ENCODE measurements at regions not wholly inside any gene's neighbourhood (a gene's known extent, or its start where the extent isn't known, plus 50 kb on each side); places are given as distances from the start of the nearest gene placed in this dataset.
A peak's percentile ranks its signal among the peaks of the same experiment; 100 is the strongest.

GRCh38 chr2:120465012-120465700, 119.2 kb downstream of the INHBB start:
- no peak for TF ChIP-seq POLR2A (IDR thresholded peaks at IDR 0.05)
- no peak for TF ChIP-seq CTCF (IDR thresholded peaks at IDR 0.05)
- no peak for TF ChIP-seq POLR2AphosphoS5 (IDR thresholded peaks at IDR 0.05)
- Histone ChIP-seq H3K27me3 (no peaks in the 10 kb centered on the region), H3K4me3 (no peak overlapping the region), H3K36me3 (no peaks in the 10 kb centered on the region), H3K4me1 (peaks cover 0 to 7% of the 10 kb centered on the region in 2 donors), H3K9me3 (no peaks in the 10 kb centered on the region), H3K27ac (peak overlapping the region in 1 of 2 donors; percentile 22)
- intact Hi-C loops (cut with DNase I; ENCODE audit: low total_unique reads) = no loop called here
- no peak for DNase-seq (ENCODE audit: low spot score in 2 of 2)

- Histone ChIP-seq H3K36me3 (no peaks in the 10 kb centered on the region), H3K9me3 (no peaks in the 10 kb centered on the region), H3K4me1 (peaks cover 0 to 10% of the 10 kb centered on the region in 2 donors), H3K27ac (peak overlapping the region in 1 of 2 donors; percentile 22), H3K4me3 (no peak overlapping the region), H3K27me3 (no peaks in the 10 kb centered on the region)
- intact Hi-C loops (cut with DNase I; ENCODE audit: low total_unique reads) = no loop called here
- TF ChIP-seq CTCF (IDR thresholded peaks at IDR 0.05) (no peak), POLR2A (IDR thresholded peaks at IDR 0.05) (no peak), POLR2AphosphoS5 (IDR thresholded peaks at IDR 0.05) (no peak)
- no peak for DNase-seq (ENCODE audit: low spot score in 2 of 2)
Measured at GRCh38 chr2:120465701-120465988, 119.7 kb downstream of the INHBB start.

GRCh38 chr2:120465989-120466703, 120.2 kb downstream of the INHBB start:
- no peak overlapping the region for H3K4me3 ChIP-seq
- no peaks in the 10 kb centered on the region for H3K27me3 ChIP-seq
- TF ChIP-seq CTCF (IDR thresholded peaks at IDR 0.05) (no peak), POLR2AphosphoS5 (IDR thresholded peaks at IDR 0.05) (no peak)
- intact Hi-C loops (cut with DNase I; ENCODE audit: low total_unique reads) = no loop called here
- no peak overlapping the region for H3K27ac ChIP-seq
- H3K9me3 ChIP-seq = no peaks in the 10 kb centered on the region
- H3K4me1 ChIP-seq = peaks cover 0 to 15% of the 10 kb centered on the region in 2 donors
- no peaks in the 10 kb centered on the region for H3K36me3 ChIP-seq
- no peak for DNase-seq (ENCODE audit: low spot score in 2 of 2)

GRCh38 chr2:120466704-120467054, 120.7 kb downstream of the INHBB start:
- no peaks in the 10 kb centered on the region for H3K36me3 ChIP-seq
- no peak overlapping the region for H3K4me3 ChIP-seq
- no peak overlapping the region for H3K27ac ChIP-seq
- intact Hi-C loops (cut with DNase I; ENCODE audit: low total_unique reads) = no loop called here
- no peaks in the 10 kb centered on the region for H3K27me3 ChIP-seq
- H3K4me1 ChIP-seq = peaks cover 4 to 17% of the 10 kb centered on the region in 2 donors
- TF ChIP-seq POLR2AphosphoS5 (IDR thresholded peaks at IDR 0.05) = no peak
- no peak for TF ChIP-seq CTCF (IDR thresholded peaks at IDR 0.05)
- TF ChIP-seq POLR2A (IDR thresholded peaks at IDR 0.05) = no peak
- no peak for DNase-seq (ENCODE audit: low spot score in 2 of 2)
- no peaks in the 10 kb centered on the region for H3K9me3 ChIP-seq

- no peaks in the 10 kb centered on the region for H3K27me3 ChIP-seq
- H3K27ac ChIP-seq = peak overlapping the region; percentile 72 to 78
- intact Hi-C loops (cut with DNase I; ENCODE audit: low total_unique reads) = no loop called here
- peaks cover 4 to 17% of the 10 kb centered on the region in 2 donors for H3K4me1 ChIP-seq
- H3K36me3 ChIP-seq = no peaks in the 10 kb centered on the region
- H3K4me3 ChIP-seq = no peak overlapping the region
- TF ChIP-seq POLR2A (IDR thresholded peaks at IDR 0.05) (no peak), POLR2AphosphoS5 (IDR thresholded peaks at IDR 0.05) (no peak), CTCF (IDR thresholded peaks at IDR 0.05) (no peak)
- DNase-seq (ENCODE audit: low spot score in 2 of 2) = no peak
- no peaks in the 10 kb centered on the region for H3K9me3 ChIP-seq
Measured at GRCh38 chr2:120468136-120468535, 122.2 kb downstream of the INHBB start.
